ENCODE measurements at regions not wholly inside any gene's neighbourhood (a gene's known extent, or its start where the extent isn't known, plus 50 kb on each side); places are given as distances from the start of the nearest gene placed in this dataset.

DNA sequence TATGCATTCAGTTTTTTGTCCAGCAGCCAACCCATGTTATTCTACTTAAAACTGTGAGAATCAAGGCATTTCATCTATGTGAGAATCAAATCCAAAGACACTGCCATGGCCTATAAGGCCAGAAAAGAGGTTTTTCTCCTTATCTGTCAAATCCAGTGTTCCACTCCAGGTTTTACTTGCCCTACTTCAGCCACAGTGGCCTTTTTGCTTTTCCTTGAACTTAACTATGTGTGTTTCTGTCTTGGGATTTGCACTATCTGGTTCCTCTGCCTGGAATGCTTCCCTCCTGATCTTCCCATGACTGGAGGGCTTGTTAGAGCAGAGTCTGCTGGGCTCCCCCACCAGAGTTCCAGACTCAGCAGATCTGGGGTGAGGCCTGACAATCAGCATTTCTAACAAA, 113.1 kb upstream of the DOK5 start:
- no peak for DNase-seq (ENCODE audit: low read depth)

DNA sequence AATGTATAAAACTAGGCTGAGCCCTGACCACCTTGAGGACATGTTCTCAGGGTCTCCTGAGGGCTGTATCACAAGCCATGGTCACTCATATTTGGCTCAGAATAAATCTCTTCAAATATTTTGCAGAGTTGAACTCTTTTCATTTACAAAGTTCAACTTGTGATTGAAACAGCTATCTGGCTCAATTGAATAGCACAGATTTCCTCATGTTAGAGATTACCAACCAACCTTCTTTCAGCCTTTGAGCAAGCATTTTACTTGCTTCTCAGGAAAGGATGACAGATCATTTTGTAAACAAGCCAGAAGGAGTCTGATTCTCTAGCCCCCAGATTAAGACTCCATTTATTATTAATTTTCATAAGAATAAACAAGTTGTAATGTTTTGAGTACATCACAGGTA, 111.0 kb upstream of the DOK5 start:
- DNase-seq (ENCODE audit: low read depth): no peak

DNA sequence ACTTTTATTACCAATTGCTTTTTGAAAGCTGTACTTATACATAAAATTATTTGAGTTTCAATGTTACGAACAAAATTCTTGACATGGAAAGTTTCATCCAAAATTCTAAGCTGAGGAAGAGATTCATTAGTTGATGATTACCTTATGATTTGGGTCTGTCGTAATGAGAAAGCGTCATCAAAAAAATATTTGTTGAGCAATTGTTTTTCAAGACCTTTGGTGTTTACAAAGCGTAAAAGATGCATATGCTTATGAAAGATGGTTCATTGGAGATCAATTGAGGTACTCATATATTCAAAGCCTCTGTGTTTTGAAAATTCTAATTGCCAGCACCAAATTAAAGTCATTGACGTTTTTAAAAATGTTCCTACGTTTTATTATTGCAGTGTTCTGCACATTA, 110.5 kb upstream of the DOK5 start:
- DNase-seq (ENCODE audit: low read depth): no peak

DNA sequence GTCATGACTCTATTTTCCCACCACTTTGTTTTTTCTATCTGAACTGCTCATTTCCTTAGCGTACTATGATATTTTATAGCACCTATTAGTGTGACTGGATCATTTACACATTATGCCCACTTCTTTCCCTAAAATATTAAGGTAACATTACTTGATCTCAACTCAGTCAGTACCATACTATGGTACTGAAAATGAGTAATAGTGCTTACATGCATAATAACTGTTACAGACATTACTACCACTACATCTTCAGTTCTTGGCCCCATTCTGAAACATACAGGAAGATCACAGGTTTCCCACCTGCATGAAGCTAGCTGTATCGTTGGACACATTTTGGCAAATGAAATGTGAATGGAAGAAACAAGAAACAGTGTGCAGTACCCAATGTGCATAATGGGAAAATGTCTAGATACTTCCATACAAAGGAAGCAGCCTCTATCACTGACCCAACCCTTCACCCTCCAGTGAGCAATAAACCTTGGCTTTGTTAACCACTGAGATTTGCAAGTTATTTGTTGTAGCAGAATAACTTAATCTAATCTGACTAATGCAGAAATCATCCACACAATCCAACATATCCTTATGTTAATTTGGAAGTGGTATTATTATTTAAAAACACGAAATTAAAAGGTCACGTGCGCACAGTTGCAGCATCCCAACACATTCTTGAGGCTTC, 108.6 kb upstream of the DOK5 start:
- DNase-seq (ENCODE audit: low read depth): no peak

DNA sequence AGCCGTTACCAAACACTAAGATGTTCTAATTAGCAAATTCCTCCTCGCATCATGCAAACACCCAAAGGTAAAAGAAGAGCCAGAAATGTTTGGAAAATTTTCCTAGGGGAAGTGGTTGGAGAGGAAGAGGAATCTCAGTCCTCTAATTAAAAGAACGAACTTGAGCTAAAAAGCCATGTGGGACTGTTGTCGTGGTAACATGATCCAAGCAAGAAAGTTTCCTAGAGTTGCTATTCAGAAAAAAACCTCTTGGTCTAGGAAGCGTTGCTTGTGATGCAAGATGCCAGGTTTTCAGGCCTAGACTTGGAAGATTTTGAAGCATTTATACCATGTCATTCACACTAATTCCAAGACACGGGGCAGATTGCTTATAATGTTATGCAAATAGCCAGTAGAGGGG, 106.8 kb upstream of the DOK5 start:
- DNase-seq (ENCODE audit: low read depth): no peak

DNA sequence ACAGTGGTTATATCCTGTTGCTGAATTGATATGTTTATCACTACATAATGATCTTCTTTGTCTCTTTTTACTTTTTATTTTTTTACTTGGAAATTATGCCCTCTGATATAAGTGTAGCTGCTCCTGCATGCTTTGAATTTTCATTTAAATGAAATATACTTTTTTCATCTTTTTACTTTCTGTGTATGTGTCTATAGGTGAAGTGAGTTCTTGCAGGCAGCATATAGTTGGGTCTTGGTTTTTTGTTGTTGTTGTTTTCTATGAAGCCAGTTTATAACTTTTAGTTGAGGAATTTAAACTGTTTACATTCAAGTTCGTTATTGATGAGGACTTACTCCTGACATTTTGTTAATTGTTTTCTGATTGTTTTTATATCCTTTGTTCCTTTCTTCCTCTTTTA, 103.1 kb upstream of the DOK5 start:
- no peak for DNase-seq (ENCODE audit: low read depth)

DNA sequence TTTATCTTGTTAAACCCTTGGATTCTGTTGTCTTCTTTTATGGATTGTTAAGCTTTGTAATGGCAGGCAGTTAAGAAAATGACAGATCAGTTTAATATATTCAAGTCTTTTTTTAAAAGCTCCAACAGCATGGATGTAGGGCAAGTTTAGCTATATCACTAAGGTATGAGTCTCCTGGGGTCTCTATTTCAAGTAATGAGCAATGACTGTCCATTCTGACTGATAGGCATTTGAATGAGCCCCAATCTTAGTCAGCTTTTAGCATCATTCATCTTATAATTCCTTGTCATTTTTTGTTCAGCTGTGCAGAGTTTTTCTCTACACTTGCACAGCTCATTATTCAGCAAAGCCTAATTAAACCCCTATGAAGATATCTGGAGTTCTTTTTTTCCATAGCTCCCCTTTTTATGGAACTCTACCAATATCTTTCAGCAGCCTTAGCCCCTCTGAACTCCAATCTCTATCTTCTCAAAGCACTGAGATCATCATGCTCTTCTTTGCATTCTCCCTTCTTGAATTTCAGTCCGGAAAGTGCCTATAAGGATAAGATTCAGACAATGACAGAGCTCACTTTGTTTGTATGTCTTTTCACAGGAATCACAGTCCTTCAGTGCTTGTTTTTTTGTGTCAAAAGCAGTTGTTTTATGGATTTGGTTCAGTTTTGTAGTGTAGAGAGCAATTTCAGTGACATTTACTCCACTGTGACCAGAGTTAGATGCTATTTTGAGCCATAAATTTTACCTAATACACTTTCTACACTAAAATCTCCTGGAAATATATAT, 97.2 kb upstream of the DOK5 start:
- no peak for DNase-seq (ENCODE audit: low read depth)

DNA sequence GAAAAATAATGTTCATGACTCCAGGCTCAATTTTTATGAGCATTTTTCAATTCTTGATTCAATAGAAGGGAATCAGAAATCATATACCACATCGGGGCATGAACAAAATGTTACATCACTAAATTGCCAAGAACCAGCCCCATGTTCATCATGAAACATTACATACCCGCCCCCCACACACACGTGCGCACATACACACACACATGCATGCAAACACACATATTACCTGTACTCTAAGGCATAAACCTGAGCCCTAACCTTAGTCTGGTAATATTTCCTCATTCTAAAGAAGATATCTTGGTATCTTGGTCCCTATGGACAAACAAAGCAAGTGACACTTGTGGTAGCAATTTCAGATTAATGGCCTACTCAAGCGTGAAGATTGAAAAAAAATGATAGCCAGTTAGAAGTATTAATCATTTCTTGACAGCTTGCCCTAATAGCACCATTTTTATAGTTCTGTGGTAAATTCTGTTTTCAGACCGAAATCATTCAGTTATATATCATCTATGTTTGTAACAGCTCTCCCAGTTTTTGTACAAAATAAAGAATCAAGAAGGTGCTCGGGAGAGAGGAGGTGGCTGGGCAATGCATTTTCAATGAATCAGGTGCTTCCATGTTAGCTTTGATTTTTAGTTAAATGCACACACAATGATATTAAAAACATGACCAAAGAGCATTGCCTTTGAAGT, 95.4 kb upstream of the DOK5 start:
- DNase-seq (ENCODE audit: low read depth): no peak

DNA sequence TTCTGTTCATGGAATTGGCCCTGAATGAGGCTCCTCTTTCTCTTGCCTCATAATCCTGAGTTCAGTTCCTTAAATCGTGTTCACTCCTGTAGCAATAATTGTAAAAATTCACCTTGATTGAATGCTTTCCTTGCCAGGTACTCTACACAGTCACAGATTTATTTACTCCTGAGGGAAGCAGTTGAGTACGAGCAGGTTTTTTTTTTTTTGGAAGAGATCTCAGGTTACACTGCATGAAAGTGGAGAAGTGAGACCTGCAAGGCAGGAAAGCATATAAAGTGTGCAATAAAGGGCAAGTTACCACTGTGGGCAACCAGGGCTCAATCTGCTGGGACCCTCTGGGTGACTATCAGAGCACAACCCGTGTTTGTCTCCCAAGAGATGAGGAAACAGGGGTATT, 93.0 kb upstream of the DOK5 start:
- DNase-seq (ENCODE audit: low read depth): no peak

DNA sequence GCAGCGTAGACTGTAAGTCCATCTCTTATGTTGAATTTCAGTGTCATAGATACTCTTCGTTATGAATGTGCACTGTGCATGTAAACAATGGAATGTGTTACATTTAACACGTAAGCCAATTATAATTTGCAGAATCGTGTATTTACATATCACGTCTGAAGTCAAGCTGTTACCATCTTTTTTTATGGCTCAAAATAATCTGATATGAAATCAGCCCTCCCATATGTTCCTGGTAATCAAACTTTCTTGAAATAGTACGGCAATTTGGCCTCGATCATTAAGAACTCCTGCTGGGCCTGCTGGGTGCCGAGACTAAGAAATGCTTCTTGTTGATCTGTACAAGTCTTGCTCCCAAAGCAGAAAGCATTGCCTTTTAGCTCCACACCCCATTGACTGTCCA, 89.6 kb upstream of the DOK5 start:
- DNase-seq (ENCODE audit: low read depth): no peak

DNA sequence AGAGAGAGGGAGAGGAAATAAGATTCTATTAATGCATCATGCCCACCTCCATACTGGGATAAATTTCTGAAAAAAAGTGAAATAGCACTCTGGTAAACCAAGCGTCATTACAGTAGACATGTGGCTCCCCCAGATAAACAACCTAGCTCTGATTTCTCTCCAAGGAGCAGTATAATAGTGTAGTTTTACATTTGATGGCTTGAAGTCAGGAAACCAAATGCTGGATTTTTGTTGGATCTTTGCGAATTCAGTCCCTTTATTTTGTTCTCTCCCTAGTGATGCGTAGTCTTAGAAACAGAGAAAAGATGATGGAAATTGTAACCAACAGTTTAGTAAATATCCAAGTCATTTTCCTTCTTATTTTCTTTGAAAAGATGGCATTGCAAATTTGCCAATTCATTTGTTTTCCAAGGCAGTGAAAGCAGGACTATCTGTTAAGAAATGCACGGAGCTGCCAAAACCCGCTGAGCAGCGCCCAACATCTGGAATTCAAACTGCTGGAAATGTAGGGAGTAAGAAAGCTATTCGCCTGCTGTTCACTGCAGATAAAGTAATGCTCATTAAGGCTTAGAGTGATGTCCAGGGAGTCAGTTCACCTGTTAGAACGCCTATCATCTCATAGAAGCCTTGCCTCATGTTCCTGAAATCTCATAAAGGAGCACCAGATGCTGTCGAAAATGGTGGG, 85.7 kb upstream of the DOK5 start:
- DNase-seq (ENCODE audit: low read depth): no peak

DNA sequence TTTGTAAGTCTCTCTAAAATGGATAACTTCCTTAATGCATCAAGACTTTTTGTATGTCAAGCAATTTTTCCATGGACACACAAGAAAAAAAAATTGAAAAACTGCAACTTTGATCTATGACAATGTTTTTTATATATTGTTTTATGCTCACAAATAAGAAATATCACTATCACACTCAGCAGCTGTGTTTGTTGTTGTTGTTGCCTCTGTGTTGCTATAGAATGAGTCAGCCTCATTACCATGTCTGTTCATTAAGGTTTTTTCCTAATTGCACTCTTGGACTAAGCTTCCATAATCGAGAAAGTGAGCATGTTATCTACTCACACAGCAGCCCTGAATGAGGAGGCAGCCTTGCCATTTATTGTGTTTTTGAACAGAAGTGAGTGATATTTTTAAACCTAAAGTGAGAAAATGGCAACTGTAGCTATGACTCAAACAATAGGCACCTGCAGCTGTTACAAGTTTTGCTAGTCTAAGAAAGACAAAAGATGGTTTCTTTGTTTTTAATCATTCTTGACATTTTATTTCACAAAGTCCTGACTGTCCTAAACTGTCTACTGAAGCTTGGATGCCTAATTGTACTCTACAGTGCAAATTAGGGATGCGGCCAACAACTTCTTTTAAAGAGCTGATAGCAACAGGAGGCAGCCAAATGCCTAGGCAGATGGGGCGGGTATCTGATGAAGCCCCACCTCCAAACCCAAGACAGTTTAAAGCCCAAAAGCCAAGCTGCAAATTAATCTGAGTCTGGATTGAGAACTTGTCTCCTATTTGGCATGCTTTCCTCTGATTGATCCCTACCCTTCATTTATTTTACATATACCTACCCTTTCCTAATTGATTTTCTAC, 77.9 kb upstream of the DOK5 start:
- no peak for DNase-seq (ENCODE audit: low read depth)

DNA sequence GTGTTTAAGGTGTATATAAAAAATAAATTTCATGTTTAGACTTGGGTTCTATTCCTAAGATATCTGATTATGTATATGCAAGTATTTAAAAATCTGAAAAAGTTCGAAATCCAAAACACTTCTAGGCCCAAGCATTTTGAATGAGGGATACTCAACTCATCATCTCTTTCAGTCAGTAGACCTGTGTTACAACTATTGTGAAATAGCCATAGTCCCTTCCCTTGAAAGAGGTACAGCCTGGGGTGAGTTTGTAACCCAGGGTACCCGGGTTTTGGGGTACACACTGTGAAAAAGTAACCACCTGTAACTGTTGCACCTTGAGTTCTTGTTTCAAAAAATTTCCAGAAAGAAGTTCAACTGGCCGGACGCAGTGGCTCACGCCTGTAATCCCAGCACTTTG, 76.6 kb upstream of the DOK5 start:
- no peak for DNase-seq (ENCODE audit: low read depth)

DNA sequence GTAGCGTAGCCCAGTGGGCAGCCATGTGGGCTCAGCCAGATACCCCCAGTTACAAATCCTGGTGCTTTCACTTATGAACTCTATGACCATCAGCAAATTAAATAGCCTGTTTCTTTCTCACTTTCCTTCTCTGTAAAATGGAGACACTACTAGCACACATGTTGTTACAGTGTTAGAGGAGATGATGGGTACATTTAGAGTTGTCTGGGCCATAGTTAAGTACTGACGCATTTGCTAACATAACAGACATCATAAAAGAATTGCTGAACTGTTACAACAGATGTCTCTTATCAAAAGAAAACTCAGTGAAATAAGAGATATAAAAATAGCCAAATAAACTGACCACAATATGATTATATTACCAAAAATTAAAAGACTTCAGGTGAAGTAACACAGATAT, 69.9 kb upstream of the DOK5 start:
- no peak for DNase-seq (ENCODE audit: low read depth)

DNA sequence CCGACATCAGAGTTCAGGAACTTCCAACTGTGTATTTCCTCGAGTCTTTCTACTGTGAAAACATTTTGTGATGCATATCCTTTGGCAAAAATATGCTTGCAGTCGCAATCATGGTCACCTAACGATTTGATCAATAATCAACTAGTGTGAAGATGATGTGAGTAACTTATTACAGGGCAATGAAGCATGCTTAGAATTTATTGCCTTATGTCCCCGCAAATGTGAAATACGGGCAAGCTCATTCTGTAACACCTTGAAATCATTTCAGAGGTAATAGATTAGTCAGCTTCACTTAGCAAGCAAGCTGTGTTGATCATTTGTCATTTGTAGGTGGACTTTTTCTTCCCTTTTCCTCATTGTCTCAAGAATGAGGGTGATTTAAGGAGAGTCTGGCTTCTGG, 67.9 kb upstream of the DOK5 start:
- no peak for DNase-seq (ENCODE audit: low read depth)

DNA sequence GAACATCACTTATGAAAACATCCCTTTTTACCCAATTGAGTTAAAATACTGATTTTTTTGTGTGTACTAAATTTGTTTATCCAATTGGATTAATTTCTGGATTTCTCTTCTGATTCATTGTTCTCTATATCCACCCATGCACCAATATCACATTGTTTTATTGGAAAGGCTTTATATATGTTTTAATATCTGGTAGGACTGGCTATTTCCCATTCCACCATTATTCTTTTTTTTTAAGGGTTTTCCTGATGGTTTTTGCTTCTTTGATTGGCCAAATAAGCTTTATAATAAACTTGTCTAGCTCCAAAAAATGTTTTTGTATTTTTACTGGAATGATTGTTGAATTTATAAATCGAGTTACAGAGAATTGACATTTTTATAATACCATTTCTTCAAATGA, 59.4 kb upstream of the DOK5 start:
- DNase-seq (ENCODE audit: low read depth): no peak

DNA sequence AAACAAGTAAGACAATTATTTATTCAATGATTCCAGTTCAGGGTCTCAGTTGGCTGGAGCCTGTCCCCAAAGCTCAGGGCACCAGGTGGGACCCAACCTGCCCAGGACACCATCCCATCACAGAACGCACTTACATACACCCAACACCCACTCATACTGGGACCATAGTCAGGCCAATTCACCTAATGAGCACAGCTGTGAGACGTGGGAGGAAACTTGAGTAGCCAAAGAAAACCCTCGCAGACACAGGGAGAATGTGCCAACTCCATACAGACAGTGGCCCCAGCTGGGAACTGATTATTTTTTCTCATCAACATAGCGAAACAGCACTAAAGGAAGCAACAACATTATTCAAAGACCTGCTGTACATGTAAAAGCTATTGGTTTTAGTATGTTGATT, 58.6 kb upstream of the DOK5 start:
- DNase-seq (ENCODE audit: low read depth): no peak

DNA sequence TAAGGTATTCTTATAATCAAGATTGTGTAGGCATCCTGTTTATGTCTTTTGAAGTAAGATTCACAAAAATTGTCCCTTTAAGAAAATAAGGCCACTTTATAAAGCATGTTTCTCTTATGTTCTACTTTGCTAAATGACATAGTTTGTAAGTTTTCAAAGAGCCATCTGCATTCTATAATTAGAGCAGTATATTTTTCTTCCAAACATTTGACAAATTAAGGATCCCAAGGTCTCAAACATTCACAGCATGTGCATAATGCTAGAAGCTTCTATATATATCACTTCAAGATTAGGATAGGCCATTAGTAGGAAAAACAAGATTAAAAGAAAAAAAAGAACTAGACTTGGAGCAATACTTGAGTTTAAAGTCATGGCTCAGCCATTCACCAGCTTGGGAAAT, 55.9 kb upstream of the DOK5 start:
- no peak for DNase-seq (ENCODE audit: low read depth)

Measured in non-pigmented ciliary epithelial cell (primary cell).